ENCODE measurements at regions not wholly inside any gene's neighbourhood (a gene's known extent, or its start where the extent isn't known, plus 50 kb on each side); places are given as distances from the start of the nearest gene placed in this dataset.

GRCh38 chr6:128663238-128663637, 142.8 kb upstream of the PTPRK start:
- DNase-seq = no peak

GRCh38 chr6:128659878-128660622, 139.7 kb upstream of the PTPRK start:
- DNase-seq = no peak

- DNase-seq = no peak
These were observed 138.9 kb upstream of the PTPRK start for GRCh38 chr6:128659276-128659675.

GRCh38 chr6:128657181-128657580, 136.8 kb upstream of the PTPRK start:
- DNase-seq = no peak

GRCh38 chr6:128655978-128656498, 135.6 kb upstream of the PTPRK start:
- DNase-seq = peak; percentile 10

- no peak for DNase-seq
These were observed 127.7 kb upstream of the PTPRK start for GRCh38 chr6:128648022-128648598.

GRCh38 chr6:128642132-128642531, 121.7 kb upstream of the PTPRK start:
- no peak for DNase-seq

GRCh38 chr6:128641703-128642102, 121.3 kb upstream of the PTPRK start:
- DNase-seq = no peak

GRCh38 chr6:128638817-128639216, 118.4 kb upstream of the PTPRK start:
- no peak for DNase-seq

- DNase-seq = no peak
These were observed 114.8 kb upstream of the PTPRK start for GRCh38 chr6:128635219-128635618.

GRCh38 chr6:128632131-128632530, 111.7 kb upstream of the PTPRK start:
- DNase-seq = no peak

GRCh38 chr6:128631031-128631430, 110.6 kb upstream of the PTPRK start:
- no peak for DNase-seq

GRCh38 chr6:128630213-128630612, 109.8 kb upstream of the PTPRK start:
- DNase-seq = no peak

- no peak for DNase-seq
These were observed 96.9 kb upstream of the PTPRK start for GRCh38 chr6:128617285-128617684.

- no peak for DNase-seq
These were observed 95.9 kb upstream of the PTPRK start for GRCh38 chr6:128616342-128616741.

GRCh38 chr6:128606611-128607010, 86.2 kb upstream of the PTPRK start:
- no peak for DNase-seq

- no peak for DNase-seq
These were observed 85.6 kb upstream of the PTPRK start for GRCh38 chr6:128605961-128606360.

GRCh38 chr6:128601060-128601459, 80.7 kb upstream of the PTPRK start:
- DNase-seq = no peak

GRCh38 chr6:128600397-128600951, 80.1 kb upstream of the PTPRK start:
- DNase-seq = no peak

- DNase-seq = no peak
These were observed 78.6 kb upstream of the PTPRK start for GRCh38 chr6:128599036-128599435.

GRCh38 chr6:128598571-128598970, 78.2 kb upstream of the PTPRK start:
- DNase-seq = no peak

GRCh38 chr6:128597956-128598355, 77.6 kb upstream of the PTPRK start:
- no peak for DNase-seq

- no peak for DNase-seq
These were observed 76.6 kb upstream of the PTPRK start for GRCh38 chr6:128597004-128597403.

GRCh38 chr6:128595544-128595943, 75.1 kb upstream of the PTPRK start:
- DNase-seq = no peak

All from activated naive CD4-positive, alpha-beta T cell treated with anti-CD3 and anti-CD28 coated beads, Interleukin-2, amount 50 U/mL, for 16 hours (primary cell).